Prostate gland (tissue), 2 donors: ENCODE measurements at regions not wholly inside any gene's neighbourhood (a gene's known extent, or its start where the extent isn't known, plus 50 kb on each side); places are given as distances from the start of the nearest gene placed in this dataset.

Source experiments
- CTCF ChIP-seq, 4 experiments: fragments of 200-600 bp in 2 of 4; fragments of 450-650 bp in 2 of 4; sonication (generic) in 2 of 4; IDR thresholded peaks; 1 replicate in 3 of 4; 2 replicates in 1 of 4; pipeline ENCODE4 v1.5.1; 2016 to 2019; ENCODE audit warnings: antibody characterized with exemption in 4 of 4, mild to moderate bottlenecking in 2 of 4, moderate library complexity in 2 of 4
- POLR2A ChIP-seq: fragments of 450-650 bp; IDR thresholded peaks from one replicate; pipeline ENCODE4 v1.6.1; 2016; ENCODE audit warnings: antibody characterized with exemption, mild to moderate bottlenecking

GRCh38 chrX:23603501-23603900 is 63.8 kb upstream of the PRDX4 start:
- no peak for TF ChIP-seq POLR2A
- no peak for TF ChIP-seq CTCF (IDR thresholded peaks at IDR 0.05)
